ENCODE measurements at regions not wholly inside any gene's neighbourhood (a gene's known extent, or its start where the extent isn't known, plus 50 kb on each side); places are given as distances from the start of the nearest gene placed in this dataset.

DNA sequence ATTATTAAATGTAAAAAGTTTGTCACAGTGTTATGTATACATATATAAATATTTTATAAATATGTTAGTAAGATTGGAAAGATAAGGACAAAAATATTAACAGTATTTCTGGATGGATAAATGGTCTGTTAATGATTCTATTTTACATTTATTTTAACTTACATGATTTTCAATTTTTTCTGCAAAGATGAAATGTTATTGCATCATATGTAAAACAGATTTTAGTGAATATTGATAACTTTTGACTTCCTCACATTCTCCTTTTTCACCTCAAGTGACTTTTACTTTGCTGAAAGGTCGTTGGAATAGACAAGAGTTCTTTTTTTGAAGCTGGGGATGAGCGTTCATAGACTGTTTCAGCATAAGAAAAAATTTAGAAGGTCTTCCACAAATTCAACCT lies 1554.7 kb upstream of the TENM4 start:
- TF ChIP-seq EP300 (IDR thresholded peaks at IDR 0.05; ENCODE audit: borderline replicate concordance) (no peak), CEBPB (IDR thresholded peaks at IDR 0.05) (no peak), EGR1 (IDR thresholded peaks at IDR 0.05) (no peak), REST (IDR thresholded peaks at IDR 0.05; ENCODE audit: low read depth) (no peak), USF1 (IDR thresholded peaks at IDR 0.05) (no peak), FOXM1 (IDR thresholded peaks at IDR 0.05; ENCODE audit: borderline replicate concordance, low read depth) (no peak), RAD21 (IDR thresholded peaks at IDR 0.05; ENCODE audit: low read depth) (no peak), CREB1 (IDR thresholded peaks at IDR 0.05; ENCODE audit: low read depth) (no peak), ZBTB7A (IDR thresholded peaks at IDR 0.05; ENCODE audit: low read depth) (no peak), YY1 (IDR thresholded peaks at IDR 0.05; ENCODE audit: low read depth) (no peak), TEAD4 (IDR thresholded peaks at IDR 0.05) (no peak), TCF12 (IDR thresholded peaks at IDR 0.05; ENCODE audit: low read depth) (no peak), NFIC (IDR thresholded peaks at IDR 0.05) (no peak), TAF1 (IDR thresholded peaks at IDR 0.05; ENCODE audit: low read depth) (no peak)
- TF ChIP-seq, protein P1, sequence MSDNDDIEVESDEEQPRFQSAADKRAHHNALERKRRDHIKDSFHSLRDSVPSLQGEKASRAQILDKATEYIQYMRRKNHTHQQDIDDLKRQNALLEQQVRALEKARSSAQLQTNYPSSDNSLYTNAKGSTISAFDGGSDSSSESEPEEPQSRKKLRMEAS (IDR thresholded peaks at IDR 0.05): no peak

DNA sequence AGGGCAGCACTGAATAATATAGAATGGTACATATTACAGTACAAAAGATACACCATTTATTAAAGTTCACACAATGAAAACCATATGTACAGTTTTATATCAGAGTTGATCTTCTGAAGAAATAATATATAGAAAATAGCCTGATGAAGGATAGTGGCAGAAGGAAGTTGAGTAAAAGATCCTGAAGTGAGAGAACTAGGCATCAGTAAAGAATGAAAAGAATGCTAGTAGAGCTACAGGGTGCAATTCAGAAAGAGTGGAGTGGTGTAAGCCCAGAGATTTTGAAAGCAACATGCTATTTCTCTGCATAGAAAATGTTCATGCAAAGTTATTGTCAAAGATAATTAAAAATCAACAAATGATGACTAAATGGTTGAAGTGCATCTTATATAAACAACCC lies 1552.7 kb upstream of the TENM4 start:
- TF ChIP-seq EGR1 (IDR thresholded peaks at IDR 0.05) (no peak), NFIC (IDR thresholded peaks at IDR 0.05) (no peak), CEBPB (IDR thresholded peaks at IDR 0.05) (no peak), YY1 (IDR thresholded peaks at IDR 0.05; ENCODE audit: low read depth) (no peak), FOXM1 (IDR thresholded peaks at IDR 0.05; ENCODE audit: borderline replicate concordance, low read depth) (no peak)

DNA sequence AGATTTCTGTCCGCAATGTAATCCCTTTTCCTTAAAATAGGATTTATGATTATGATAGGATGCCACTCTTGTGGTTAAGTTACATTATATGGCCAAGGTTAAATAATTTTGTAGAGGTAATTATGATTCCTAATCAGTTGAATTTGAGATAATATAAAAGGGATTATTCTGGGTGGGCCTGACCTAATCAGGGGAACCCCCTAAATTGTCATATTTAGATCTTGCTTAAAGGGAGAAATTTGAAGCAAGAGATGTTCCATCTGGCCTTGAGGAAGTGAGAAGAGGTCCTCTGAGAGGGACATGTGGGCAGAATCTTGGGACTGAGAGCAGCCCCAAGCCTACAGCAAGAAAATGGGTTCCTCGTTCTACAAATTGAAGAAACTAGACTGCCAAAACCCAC lies 1550.1 kb upstream of the TENM4 start:
- no peak for TF ChIP-seq ZBTB7A (IDR thresholded peaks at IDR 0.05; ENCODE audit: low read depth)
- no peak for TF ChIP-seq CREB1 (IDR thresholded peaks at IDR 0.05; ENCODE audit: low read depth)
- TF ChIP-seq, protein P1 (IDR thresholded peaks at IDR 0.05): no peak
- no peak for TF ChIP-seq TEAD4 (IDR thresholded peaks at IDR 0.05)
- TF ChIP-seq EP300 (IDR thresholded peaks at IDR 0.05; ENCODE audit: borderline replicate concordance): no peak
- TF ChIP-seq TAF1 (IDR thresholded peaks at IDR 0.05; ENCODE audit: low read depth): no peak
- no peak for TF ChIP-seq USF1 (IDR thresholded peaks at IDR 0.05)
- no peak for TF ChIP-seq NFIC (IDR thresholded peaks at IDR 0.05)
- no peak for TF ChIP-seq REST (IDR thresholded peaks at IDR 0.05; ENCODE audit: low read depth)
- no peak for TF ChIP-seq YY1 (IDR thresholded peaks at IDR 0.05; ENCODE audit: low read depth)
- TF ChIP-seq EGR1 (IDR thresholded peaks at IDR 0.05): no peak
- TF ChIP-seq TCF12 (IDR thresholded peaks at IDR 0.05; ENCODE audit: low read depth): no peak
- TF ChIP-seq RAD21 (IDR thresholded peaks at IDR 0.05; ENCODE audit: low read depth): no peak

DNA sequence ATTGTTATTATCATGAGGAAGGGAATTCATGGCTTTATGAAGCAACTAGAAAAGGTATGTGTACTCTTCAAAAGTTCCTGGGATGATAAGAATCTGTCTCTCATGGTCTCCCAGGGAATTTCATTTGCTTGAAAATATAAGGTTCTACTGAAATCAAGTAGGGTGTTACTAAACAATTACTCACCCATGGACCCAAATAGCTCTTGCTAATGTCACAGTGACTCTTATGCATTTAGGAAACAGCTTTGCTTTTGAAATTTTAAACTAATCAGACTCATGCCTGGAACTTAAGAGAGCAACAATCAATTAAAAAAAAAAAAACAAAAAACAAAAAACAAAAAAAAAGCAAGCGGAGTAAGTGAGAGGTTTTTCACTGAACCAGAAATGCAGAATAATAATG lies 1546.3 kb upstream of the TENM4 start:
- TF ChIP-seq, protein P1 (IDR thresholded peaks at IDR 0.05): no peak
- no peak for TF ChIP-seq TAF1 (IDR thresholded peaks at IDR 0.05; ENCODE audit: low read depth)
- no peak for TF ChIP-seq TCF12 (IDR thresholded peaks at IDR 0.05; ENCODE audit: low read depth)
- no peak for TF ChIP-seq NFIC (IDR thresholded peaks at IDR 0.05)
- no peak for TF ChIP-seq FOXM1 (IDR thresholded peaks at IDR 0.05; ENCODE audit: borderline replicate concordance, low read depth)
- no peak for TF ChIP-seq CEBPB (IDR thresholded peaks at IDR 0.05)
- TF ChIP-seq REST (IDR thresholded peaks at IDR 0.05; ENCODE audit: low read depth): no peak

Measured in Ishikawa (cell line).